KMS-11 (cell line): ENCODE measurements at regions not wholly inside any gene's neighbourhood (a gene's known extent, or its start where the extent isn't known, plus 50 kb on each side); places are given as distances from the start of the nearest gene placed in this dataset.

Experiments
- H2AFZ ChIP-seq: fragments of 200-600 bp; sonication (generic); 2 replicates; pipeline ENCODE4 v1.6.1; 2016; ENCODE audit warnings: antibody characterized with exemption, mixed run types, low read depth
- H3K27ac ChIP-seq: fragments of 200-600 bp; sonication (generic); 2 replicates; pipeline ENCODE4 v1.6.1; 2016; ENCODE audit warnings: mild to moderate bottlenecking, mixed run types
- H3K27me3 ChIP-seq: fragments of 200-600 bp; sonication (generic); 2 replicates; pipeline ENCODE4 v1.6.1; 2017; ENCODE audit warnings: mild to moderate bottlenecking, low read depth, mixed run types, moderate library complexity; ENCODE audit not compliant: insufficient read depth
- H3K36me3 ChIP-seq: fragments of 200-600 bp; sonication (generic); 2 replicates; pipeline ENCODE4 v1.6.1; 2017; ENCODE audit warnings: mild to moderate bottlenecking, mixed run types; ENCODE audit not compliant: insufficient read depth
- H3K4me1 ChIP-seq: fragments of 200-600 bp; sonication (generic); 2 replicates; pipeline ENCODE4 v1.6.1; 2016; ENCODE audit warnings: mild to moderate bottlenecking, low read depth, mixed run types; ENCODE audit not compliant: poor library complexity, severe bottlenecking
- H3K4me2 ChIP-seq: fragments of 200-600 bp; sonication (generic); 2 replicates; pipeline ENCODE4 v1.7.0; 2016; ENCODE audit warnings: mild to moderate bottlenecking, mixed run types
- H3K4me3 ChIP-seq: fragments of 200-600 bp; sonication (generic); IDR thresholded peaks from 2 replicates; pipeline ENCODE4 v1.6.1; 2017; ENCODE audit warnings: low read depth, low read length, mixed read lengths; ENCODE audit not compliant: insufficient read depth
- H3K79me2 ChIP-seq: fragments of 200-600 bp; sonication (generic); 2 replicates; pipeline ENCODE4 v1.6.1; 2016; ENCODE audit warnings: low read depth, mixed run types; ENCODE audit not compliant: insufficient read depth
- H3K9ac ChIP-seq: fragments of 200-600 bp; sonication (generic); 2 replicates; pipeline ENCODE4 v1.6.1; 2016; ENCODE audit warnings: mild to moderate bottlenecking, mixed run types
- H4K20me1 ChIP-seq: fragments of 200-600 bp; sonication (generic); 2 replicates; pipeline ENCODE4 v1.6.1; 2016; ENCODE audit warnings: mild to moderate bottlenecking, mixed run types; ENCODE audit not compliant: insufficient read depth
- TF ChIP-seq, protein P1 (sequence below): fragments of 200-600 bp; sonication (generic); conservative IDR thresholded peaks from 2 replicates; pipeline ENCODE4 v1.6.1; 2017; ENCODE audit warnings: low read depth, mild to moderate bottlenecking, antibody characterized with exemption, low read length, moderate library complexity, mixed read lengths

DNA sequence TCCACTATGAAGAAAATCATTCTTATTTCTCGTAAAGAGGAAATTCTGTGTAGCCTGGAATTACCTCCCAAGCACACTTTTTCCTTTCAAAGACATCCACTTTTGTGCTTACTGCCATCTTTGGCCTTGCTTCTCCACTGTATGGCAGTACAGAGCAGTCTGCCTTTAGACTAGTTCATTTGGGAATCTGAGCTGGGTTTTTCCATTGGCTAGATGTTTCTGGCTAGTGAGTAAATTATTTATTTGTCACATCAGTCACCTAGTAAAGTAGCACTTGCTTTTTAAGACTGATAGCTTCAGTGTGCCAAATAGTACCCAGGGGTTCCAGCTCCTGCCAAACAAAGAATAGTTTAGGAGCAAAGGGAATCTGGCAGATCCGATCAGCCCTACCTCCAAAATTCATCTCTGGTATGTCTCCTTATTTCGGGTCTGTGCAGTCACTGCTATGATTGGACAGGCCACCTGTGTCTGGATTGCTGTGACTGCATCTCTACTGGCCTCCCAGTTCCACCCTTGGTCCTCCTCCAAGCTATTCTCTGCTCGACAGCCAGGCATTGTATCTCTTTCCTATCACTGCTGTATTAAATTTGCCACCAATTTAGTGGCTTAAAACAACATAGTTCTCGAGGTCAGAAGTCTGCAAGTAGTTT, 97.6 kb downstream of the NUDT12 start:
- Histone ChIP-seq H3K4me1 (no peaks in the 10 kb centered on the region), H3K9ac (no peak overlapping the region), H3K36me3 (no peaks in the 10 kb centered on the region), H3K4me3 (no peak overlapping the region), H2AFZ (no peak overlapping the region), H3K27me3 (no peaks in the 10 kb centered on the region), H3K27ac (no peak overlapping the region), H3K79me2 (no peaks in the 10 kb centered on the region), H4K20me1 (no peaks in the 10 kb centered on the region), H3K4me2 (no peak overlapping the region)
- TF ChIP-seq, protein P1, sequence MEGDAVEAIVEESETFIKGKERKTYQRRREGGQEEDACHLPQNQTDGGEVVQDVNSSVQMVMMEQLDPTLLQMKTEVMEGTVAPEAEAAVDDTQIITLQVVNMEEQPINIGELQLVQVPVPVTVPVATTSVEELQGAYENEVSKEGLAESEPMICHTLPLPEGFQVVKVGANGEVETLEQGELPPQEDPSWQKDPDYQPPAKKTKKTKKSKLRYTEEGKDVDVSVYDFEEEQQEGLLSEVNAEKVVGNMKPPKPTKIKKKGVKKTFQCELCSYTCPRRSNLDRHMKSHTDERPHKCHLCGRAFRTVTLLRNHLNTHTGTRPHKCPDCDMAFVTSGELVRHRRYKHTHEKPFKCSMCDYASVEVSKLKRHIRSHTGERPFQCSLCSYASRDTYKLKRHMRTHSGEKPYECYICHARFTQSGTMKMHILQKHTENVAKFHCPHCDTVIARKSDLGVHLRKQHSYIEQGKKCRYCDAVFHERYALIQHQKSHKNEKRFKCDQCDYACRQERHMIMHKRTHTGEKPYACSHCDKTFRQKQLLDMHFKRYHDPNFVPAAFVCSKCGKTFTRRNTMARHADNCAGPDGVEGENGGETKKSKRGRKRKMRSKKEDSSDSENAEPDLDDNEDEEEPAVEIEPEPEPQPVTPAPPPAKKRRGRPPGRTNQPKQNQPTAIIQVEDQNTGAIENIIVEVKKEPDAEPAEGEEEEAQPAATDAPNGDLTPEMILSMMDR = no peak

DNA sequence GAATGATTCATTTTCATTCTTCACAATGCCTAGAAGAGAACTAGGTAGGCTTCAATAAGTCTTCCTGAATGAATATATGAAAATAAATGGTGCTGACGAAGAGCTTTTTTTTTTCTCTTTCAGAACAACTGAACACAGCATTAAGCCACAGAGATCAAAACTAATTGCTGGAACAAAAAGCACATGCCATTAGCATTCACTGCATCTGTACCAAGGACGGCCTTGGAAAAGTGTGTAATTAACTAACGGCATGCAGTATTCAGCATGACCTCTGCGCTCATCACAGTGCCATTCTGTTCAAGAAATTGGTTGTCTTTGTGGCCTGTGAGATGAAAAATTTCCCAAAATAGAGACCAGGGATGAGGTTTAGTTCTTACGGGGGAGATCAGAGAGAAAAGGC, 99.3 kb downstream of the NUDT12 start:
- Histone ChIP-seq H3K27ac (no peak overlapping the region), H3K79me2 (no peaks in the 10 kb centered on the region), H4K20me1 (no peaks in the 10 kb centered on the region), H3K4me3 (no peak overlapping the region), H2AFZ (no peak overlapping the region), H3K9ac (no peak overlapping the region), H3K4me1 (no peaks in the 10 kb centered on the region), H3K4me2 (no peak overlapping the region), H3K27me3 (no peaks in the 10 kb centered on the region), H3K36me3 (no peaks in the 10 kb centered on the region)
- TF ChIP-seq, protein P1 = no peak

DNA sequence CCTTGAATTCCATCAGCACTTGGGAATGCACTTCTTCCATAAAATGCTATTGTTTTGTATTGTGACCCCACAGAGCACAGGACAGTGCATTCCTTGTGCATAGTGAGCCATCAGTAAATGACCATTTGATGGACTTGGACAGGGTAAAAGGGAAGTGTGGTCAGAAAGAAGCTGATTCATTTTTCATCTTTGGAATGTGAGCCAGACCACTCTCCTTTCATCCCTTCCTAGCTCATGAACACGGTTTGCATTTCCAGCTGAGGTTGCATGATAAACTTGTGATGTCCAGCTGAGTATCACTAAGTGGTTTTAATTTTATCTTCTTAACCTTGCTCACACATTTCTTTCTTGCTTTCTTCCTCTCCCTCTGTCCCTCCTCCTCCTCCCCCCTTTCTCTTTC, 101.3 kb downstream of the NUDT12 start:
- Histone ChIP-seq H3K4me3 (no peak overlapping the region), H3K27ac (no peak overlapping the region), H3K27me3 (no peaks in the 10 kb centered on the region), H4K20me1 (no peaks in the 10 kb centered on the region), H2AFZ (no peak overlapping the region), H3K4me1 (no peaks in the 10 kb centered on the region), H3K4me2 (no peak overlapping the region), H3K79me2 (no peaks in the 10 kb centered on the region), H3K9ac (no peak overlapping the region), H3K36me3 (no peaks in the 10 kb centered on the region)
- TF ChIP-seq, protein P1 = no peak

DNA sequence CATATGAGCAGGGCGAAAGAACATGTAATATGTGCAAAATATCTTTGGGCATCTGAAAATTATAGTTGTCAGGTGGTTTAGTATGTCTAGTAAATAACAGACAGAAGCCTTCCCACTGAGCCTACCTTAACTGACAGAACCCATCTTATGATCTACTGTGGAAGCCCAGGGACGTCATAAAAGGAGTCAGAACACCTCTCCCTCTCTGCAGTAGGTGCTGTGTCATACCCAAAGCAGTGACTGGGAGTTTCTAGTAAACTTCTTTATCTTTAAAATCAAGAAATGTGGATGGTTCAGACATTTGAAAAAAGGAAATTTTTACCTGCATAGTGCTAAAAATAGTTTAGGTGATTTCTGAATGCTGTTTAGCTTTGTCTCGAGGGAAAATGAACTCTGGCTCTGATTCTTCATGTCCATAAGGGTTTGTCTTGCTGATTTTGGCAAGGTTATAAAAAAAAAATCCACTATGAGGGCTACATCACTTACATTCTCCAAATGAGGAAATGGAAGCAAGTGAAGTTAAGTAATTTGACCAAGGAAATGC, 104.0 kb downstream of the NUDT12 start:
- Histone ChIP-seq H3K4me2 (no peak overlapping the region), H4K20me1 (no peaks in the 10 kb centered on the region), H3K36me3 (no peaks in the 10 kb centered on the region), H3K9ac (no peak overlapping the region), H3K27ac (no peak overlapping the region), H3K4me3 (no peak overlapping the region), H2AFZ (no peak overlapping the region), H3K27me3 (no peaks in the 10 kb centered on the region), H3K4me1 (no peaks in the 10 kb centered on the region), H3K79me2 (no peaks in the 10 kb centered on the region)
- TF ChIP-seq, protein P1 = no peak
